Spleen (tissue), 11 donors: ENCODE measurements at regions not wholly inside any gene's neighbourhood (a gene's known extent, or its start where the extent isn't known, plus 50 kb on each side); places are given as distances from the start of the nearest gene placed in this dataset.

Experiments
- DNase-seq: peaks from one replicate; pipeline ENCODE4 v3.0.0-alpha.2; 2020
- H3K27ac ChIP-seq, 8 donors: fragments of 200-600 bp; sonication (generic) in 7 of 8; 1 replicate in 4 of 8; 2 replicates in 4 of 8; pipeline versions ENCODE4 v1.5.0 to v1.8.0; 2016 to 2021; ENCODE audit warnings: inconsistent platforms in 4 of 8, mild to moderate bottlenecking in 4 of 8, moderate library complexity in 1 of 8
- H3K27me3 ChIP-seq, 7 donors: fragments of 200-600 bp; sonication (generic) in 6 of 7; replicated peaks in 1 of 7; 1 replicate in 4 of 7; 2 replicates in 3 of 7; pipeline versions ENCODE4 v1.5.0 to v1.8.0; 2016 to 2021; ENCODE audit warnings: inconsistent platforms in 3 of 7, mild to moderate bottlenecking in 1 of 7
- H3K36me3 ChIP-seq, 6 donors: fragments of 200-600 bp; sonication (generic) in 5 of 6; 1 replicate in 4 of 6; 2 replicates in 2 of 6; pipeline versions ENCODE4 v1.5.0 to v1.8.0; 2016 to 2021; ENCODE audit warnings: inconsistent platforms in 2 of 6
- H3K4me1 ChIP-seq, 6 donors: fragments of 200-600 bp; sonication (generic) in 5 of 6; 1 replicate in 3 of 6; 2 replicates in 3 of 6; pipeline versions ENCODE4 v1.5.0 to v1.8.0; 2016 to 2021; ENCODE audit warnings: inconsistent platforms in 3 of 6
- H3K4me3 ChIP-seq, 8 donors: fragments of 200-600 bp; sonication (generic) in 7 of 8; 1 replicate in 4 of 8; 2 replicates in 4 of 8; pipeline versions ENCODE4 v1.5.0 to v1.8.0; 2016 to 2021; ENCODE audit warnings: inconsistent platforms in 4 of 8, mild to moderate bottlenecking in 4 of 8, moderate library complexity in 2 of 8
- H3K9me3 ChIP-seq, 8 donors: fragments of 200-600 bp; sonication (generic) in 7 of 8; 1 replicate in 4 of 8; 2 replicates in 4 of 8; pipeline versions ENCODE4 v1.5.0 to v1.8.0; 2016 to 2021; ENCODE audit warnings: inconsistent platforms in 4 of 8
- CTCF ChIP-seq, 11 experiments: fragments of 200-600 bp in 7 of 11; fragments of 450-650 bp in 4 of 11; sonication (generic) in 4 of 11; IDR thresholded peaks in 8 of 11; conservative IDR thresholded peaks in 3 of 11; 1 replicate in 7 of 11; 2 replicates in 4 of 11; pipeline versions ENCODE4 v1.4.0 to v1.8.0; 2016 to 2021; ENCODE audit warnings: antibody characterized with exemption in 11 of 11, inconsistent platforms in 4 of 11, mild to moderate bottlenecking in 1 of 11
- POLR2A ChIP-seq, 3 donors: fragments of 450-650 bp; IDR thresholded peaks; one replicate each; pipeline ENCODE4 v1.5.1; 2017; ENCODE audit warnings: antibody characterized with exemption in 3 of 3, mild to moderate bottlenecking in 1 of 3
- POLR2AphosphoS5 ChIP-seq, 3 donors: sonication (generic); formaldehyde crosslinking; IDR thresholded peaks; one replicate each; pipeline ENCODE4 v1.5.1; 2017; ENCODE audit warnings: antibody characterized with exemption in 3 of 3
- WGBS, 5 donors: extraction: QIAGEN DNeasy Blood & Tissue Kit in 3 of 5; methylation state at CpG; one replicate each; pipeline versions ENCODE4 v1.1.5 to v1.1.7; 2013 to 2018; 5-methylcytosine and 5-hydroxymethylcytosine counted together
- intact Hi-C: fragments of 100-400 bp; cut with DNase I; formaldehyde crosslinking; loops from one replicate; pipeline ENCODE4 v1.15.0; 2023; ENCODE audit warnings: low total_unique reads
- donor health status: healthy with polysubstance abuse.
- donor health status: DM: no; HTN: no; CAD: no; lungs with moderate emphysema.
- donor health status: DM: no; HTN: no; CAD: no.
- donor health status: Bipolar disorder and iron deficiency.
- donor health status: healthy.
- donor health status: DM: no; HTN: no; CAD: no.
- donor health status: DM: yes; HTN: yes; CAD: no.

GRCh38 chr5:121516997-121517396, 334.7 kb upstream of the FTMT start:
- intact Hi-C loops: no loop called here
- peaks cover 0 to 1% (median 0%) of the 10 kb centered on the region in 8 donors for H3K9me3 ChIP-seq
- no peak overlapping the region for H3K4me3 ChIP-seq

GRCh38 chr5:121525706-121526105, 326.0 kb upstream of the FTMT start:
- DNase-seq: no peak
- H3K9me3 ChIP-seq: peaks cover 0 to 33% (median 11%) of the 10 kb centered on the region in 8 donors
- H3K27ac ChIP-seq: no peak overlapping the region
- whole genome bisulfite sequencing, 5 donors: 77 to 92% (median 79%) methylated on average over 3 of the region's 3 CpGs
- no peaks in the 10 kb centered on the region for H3K27me3 ChIP-seq
- no peaks in the 10 kb centered on the region for H3K4me1 ChIP-seq
- H3K4me3 ChIP-seq: no peak overlapping the region
- intact Hi-C loops: no loop called here
- H3K36me3 ChIP-seq: no peaks in the 10 kb centered on the region
- TF ChIP-seq POLR2A (IDR thresholded peaks at IDR 0.05): no peak
- TF ChIP-seq POLR2AphosphoS5 (IDR thresholded peaks at IDR 0.05): no peak
- no peak for TF ChIP-seq CTCF (IDR thresholded peaks at IDR 0.05 in 8 of 11, conservative IDR thresholded peaks at IDR 0.05 in 3 of 11)

More at GRCh38 chr5:121516997-121517396, 334.7 kb upstream of the FTMT start:
- TF ChIP-seq CTCF (IDR thresholded peaks at IDR 0.05 in 8 of 11, conservative IDR thresholded peaks at IDR 0.05 in 3 of 11): no peak
- no peak for DNase-seq
- Histone ChIP-seq H3K36me3 (no peaks in the 10 kb centered on the region), H3K27ac (no peak overlapping the region), H3K27me3 (no peaks in the 10 kb centered on the region), H3K4me1 (no peaks in the 10 kb centered on the region)

- H3K36me3 ChIP-seq: no peaks in the 10 kb centered on the region
- 68 to 82% (median 70%) methylated on average over 1 of the region's 1 CpG for WGBS, 5 donors
- no peak overlapping the region for H3K27ac ChIP-seq
- H3K27me3 ChIP-seq: no peaks in the 10 kb centered on the region
- H3K9me3 ChIP-seq: peaks cover 0 to 32% (median 11%) of the 10 kb centered on the region in 8 donors
- TF ChIP-seq CTCF (IDR thresholded peaks at IDR 0.05 in 8 of 11, conservative IDR thresholded peaks at IDR 0.05 in 3 of 11) (no peak), POLR2AphosphoS5 (IDR thresholded peaks at IDR 0.05) (no peak), POLR2A (IDR thresholded peaks at IDR 0.05) (no peak)
- no peak overlapping the region for H3K4me3 ChIP-seq
- no peak for DNase-seq
- intact Hi-C loops: no loop called here
- no peaks in the 10 kb centered on the region for H3K4me1 ChIP-seq
These were observed 324.8 kb upstream of the FTMT start for GRCh38 chr5:121526908-121527307.

GRCh38 chr5:121533814-121534213, 317.9 kb upstream of the FTMT start:
- intact Hi-C loops: no loop called here
- WGBS, 5 donors: 60 to 71% (median 63%) methylated on average over 3 of the region's 3 CpGs
- Histone ChIP-seq H3K27me3 (no peaks in the 10 kb centered on the region), H3K36me3 (no peaks in the 10 kb centered on the region), H3K4me3 (no peak overlapping the region), H3K4me1 (no peaks in the 10 kb centered on the region), H3K27ac (no peak overlapping the region), H3K9me3 (peaks cover 0 to 11% (median 3%) of the 10 kb centered on the region in 8 donors)
- DNase-seq: no peak
- no peak for TF ChIP-seq POLR2AphosphoS5 (IDR thresholded peaks at IDR 0.05)
- TF ChIP-seq CTCF (IDR thresholded peaks at IDR 0.05 in 8 of 11, conservative IDR thresholded peaks at IDR 0.05 in 3 of 11): no peak
- no peak for TF ChIP-seq POLR2A (IDR thresholded peaks at IDR 0.05)
